IMR-90 (cell line): ENCODE measurements at regions not wholly inside any gene's neighbourhood (a gene's known extent, or its start where the extent isn't known, plus 50 kb on each side); places are given as distances from the start of the nearest gene placed in this dataset.

Experiments
- CTCF ChIP-seq: conservative IDR thresholded peaks from 2 replicates; pipeline ENCODE4 v1.5.1; 2012; ENCODE audit warnings: mild to moderate bottlenecking, low read depth, low read length, improper control_type of control experiment
- ELK1 ChIP-seq: fragments of 150-350 bp; IDR thresholded peaks from 2 replicates; pipeline ENCODE4 v1.6.1; 2016; ENCODE audit warnings: low read depth, mild to moderate bottlenecking, low read length, moderate library complexity, borderline replicate concordance
- FOS ChIP-seq: fragments of 150-350 bp; IDR thresholded peaks from 2 replicates; pipeline ENCODE4 v1.6.1; 2016; ENCODE audit warnings: low read depth, low read length
- MAFK ChIP-seq: IDR thresholded peaks from 2 replicates; pipeline ENCODE4 v1.6.1; 2012; ENCODE audit warnings: low read depth, low read length, improper control_type of control experiment
- MXI1 ChIP-seq: IDR thresholded peaks from 2 replicates; pipeline ENCODE4 v1.6.1; 2012; ENCODE audit warnings: low read depth, mild to moderate bottlenecking, low read length, moderate library complexity, borderline replicate concordance
- POLR2A ChIP-seq: IDR thresholded peaks from 2 replicates; pipeline ENCODE4 v1.6.1; 2012; ENCODE audit warnings: mild to moderate bottlenecking, low read depth, low read length
- RAD21 ChIP-seq: IDR thresholded peaks from 2 replicates; pipeline ENCODE4 v1.6.1; 2012; ENCODE audit warnings: low read length, improper control_type of control experiment
- RCOR1 ChIP-seq: IDR thresholded peaks from 2 replicates; pipeline ENCODE4 v1.6.1; 2012; ENCODE audit warnings: mild to moderate bottlenecking, low read length, improper control_type of control experiment; ENCODE audit not compliant: insufficient replicate concordance
- USF2 ChIP-seq: fragments of 150-350 bp; IDR thresholded peaks from 2 replicates; pipeline ENCODE4 v1.6.1; 2017; ENCODE audit warnings: mild to moderate bottlenecking, antibody characterized with exemption, low read length, low read depth

GRCh38 chr11:23769214-23769613 lies 727.6 kb upstream of the LUZP2 start:
- TF ChIP-seq CTCF (no peak), POLR2A (no peak), USF2 (no peak), ELK1 (no peak), RAD21 (no peak), MXI1 (no peak), FOS (no peak), RCOR1 (no peak), MAFK (no peak)
